GM23338 (cell line): ENCODE measurements at regions not wholly inside any gene's neighbourhood (a gene's known extent, or its start where the extent isn't known, plus 50 kb on each side); places are given as distances from the start of the nearest gene placed in this dataset.

Source experiments
- CREB1 ChIP-seq: fragments of 250-450 bp; sonication (Bioruptor Pico); IDR thresholded peaks from 2 replicates; pipeline ENCODE4 v1.5.0; 2020; ENCODE audit warnings: low read depth, mild to moderate bottlenecking, moderate library complexity
- CTCF ChIP-seq, 2 experiments: fragments of 200-600 bp in 1 of 2; sonication (generic) in 1 of 2; conservative IDR thresholded peaks; 2 replicates each; pipeline versions ENCODE4 v1.5.1 to v1.6.1; 2016 to 2017; ENCODE audit warnings: antibody characterized with exemption in 2 of 2, low read depth in 2 of 2, mild to moderate bottlenecking in 2 of 2, moderate library complexity in 1 of 2
- ETS1 ChIP-seq: IDR thresholded peaks from 2 replicates; pipeline ENCODE4 v1.6.1; 2016; ENCODE audit warnings: antibody characterized with exemption
- EZH2phosphoT487 ChIP-seq: fragments of 200-600 bp; sonication (generic); IDR thresholded peaks from one replicate; pipeline ENCODE4 v1.8.1; 2018; ENCODE audit warnings: antibody characterized with exemption; ENCODE audit not compliant: unreplicated experiment
- JUNB ChIP-seq: IDR thresholded peaks from one replicate; pipeline ENCODE4 v1.6.1; 2016; ENCODE audit warnings: antibody characterized with exemption; ENCODE audit not compliant: unreplicated experiment
- POLR2AphosphoS5 ChIP-seq: IDR thresholded peaks from 2 replicates; pipeline ENCODE4 v1.6.1; 2016; ENCODE audit warnings: antibody characterized with exemption, low read depth
- STAT1 ChIP-seq: IDR thresholded peaks from one replicate; pipeline ENCODE4 v1.6.1; 2016; ENCODE audit warnings: antibody characterized with exemption; ENCODE audit not compliant: unreplicated experiment
- ZNF114 ChIP-seq: fragments of 250-450 bp; sonication (Bioruptor Pico); IDR thresholded peaks from 2 replicates; pipeline ENCODE4 v1.5.0; 2020; ENCODE audit warnings: mild to moderate bottlenecking, moderate library complexity
- ZNF331 ChIP-seq: fragments of 250-450 bp; sonication (Bioruptor Pico); IDR thresholded peaks from 2 replicates; pipeline ENCODE4 v1.5.0; 2020; ENCODE audit warnings: low read depth, mild to moderate bottlenecking, moderate library complexity
- ZNF462 ChIP-seq: fragments of 250-450 bp; sonication (Bioruptor Pico); IDR thresholded peaks from 2 replicates; pipeline ENCODE4 v1.5.0; 2020; ENCODE audit warnings: mild to moderate bottlenecking, moderate library complexity

- TF ChIP-seq ZNF462 (CRISPR knock-in tag) = no peak
- TF ChIP-seq JUNB = no peak
- TF ChIP-seq STAT1 = no peak
- TF ChIP-seq CTCF (conservative IDR thresholded peaks at IDR 0.05; ENCODE audit: low read depth in 2 of 2) = no peak
- TF ChIP-seq ZNF114 (CRISPR knock-in tag) = no peak
- TF ChIP-seq ZNF331 (CRISPR knock-in tag) = no peak
- TF ChIP-seq ETS1 = no peak
- no peak for TF ChIP-seq CREB1 (CRISPR knock-in tag)
- TF ChIP-seq EZH2phosphoT487 = no peak
- no peak for TF ChIP-seq POLR2AphosphoS5
These were observed 263.4 kb upstream of the KCNMB2 start (continued) for GRCh38 chr3:178272841-178273240.
